HepG2 (cell line): ENCODE measurements at regions not wholly inside any gene's neighbourhood (a gene's known extent, or its start where the extent isn't known, plus 50 kb on each side); places are given as distances from the start of the nearest gene placed in this dataset.

Experiments
- ATAC-seq: fragments of 200-7000 bp; cut with Tn5 transposase; 3 replicates; pipeline ENCODE4 v1.9.1; 2020; ENCODE audit warnings: mild to moderate bottlenecking, moderate library complexity
- BruUV-seq: library from RNA; stranded (reverse); fragments of 400-500 nt; replicated peaks from 2 replicates; lab custom pipeline; 2021; lab: Mats Ljungman, UMichigan
- CTCF ChIA-PET: fragments of 300-600 bp; formaldehyde crosslinking; extraction: SDS; loops from one replicate; lab custom pipeline; 2021; ENCODE audit warnings: low total read pairs, inconsistent platforms, low intra/inter-chr PET ratio; lab: Yijun Ruan, JAX
- POLR2A ChIA-PET: fragments of 350-600 bp; sonication (Branson Sonifier 250); formaldehyde crosslinking; loops from one replicate; lab custom pipeline; 2020; ENCODE audit warnings: antibody characterized with exemption, inconsistent platforms; lab: Yijun Ruan, JAX
- DNase-seq: peaks from one replicate; pipeline ENCODE4 v3.0.0-alpha.2; 2015; ENCODE audit warnings: low spot score
- FAIRE-seq: peaks from 3 replicates; lab custom pipeline; 2011; peaks lifted over from hg19 to GRCh38; lab: Jason Lieb, UNC
- H2AFZ ChIP-seq: one replicate; pipeline ENCODE4 v1.6.1; 2011; ENCODE audit warnings: low read length, inconsistent platforms
- H3K27ac ChIP-seq: fragments of 300-600 bp; 3 replicates; pipeline ENCODE4 v1.8.0; 2011; ENCODE audit warnings: mixed run types, mild to moderate bottlenecking, mixed read lengths, low read length, inconsistent platforms; ENCODE audit not compliant: insufficient read depth; ENCODE audit errors: extremely low read length
- H3K27me3 ChIP-seq, 2 experiments: fragments of 200-600 bp in 1 of 2; 2 replicates in 1 of 2; 3 replicates in 1 of 2; pipeline versions ENCODE4 v1.6.0 to v1.8.0; 2011; ENCODE audit warnings: low read length in 2 of 2, mild to moderate bottlenecking in 2 of 2, moderate library complexity in 2 of 2, inconsistent platforms in 1 of 2; ENCODE audit not compliant: insufficient read depth in 2 of 2, control insufficient read depth in 1 of 2
- H3K36me3 ChIP-seq, 2 experiments: fragments of 200-600 bp in 1 of 2; replicated peaks in 1 of 2; 2 replicates in 1 of 2; 3 replicates in 1 of 2; pipeline versions ENCODE4 v1.5.1 to v1.8.0; 2011; ENCODE audit warnings: low read length in 2 of 2, inconsistent platforms in 1 of 2; ENCODE audit not compliant: insufficient read depth in 2 of 2, control insufficient read depth in 1 of 2
- H3K4me1 ChIP-seq: 2 replicates; pipeline ENCODE4 v1.5.1; 2012; ENCODE audit warnings: low read length, inconsistent platforms; ENCODE audit not compliant: insufficient read depth
- H3K4me2 ChIP-seq: 2 replicates; pipeline ENCODE4 v1.6.0; 2011; ENCODE audit warnings: low read depth, low read length, inconsistent platforms
- H3K4me3 ChIP-seq, 3 experiments: fragments of 200-600 bp in 1 of 3; sonication (generic), shearing (Covaris generic) in 1 of 3; replicated peaks in 1 of 3; 2 replicates each; pipeline ENCODE4 v1.5.1; 2011 to 2016; ENCODE audit warnings: low read length in 3 of 3, inconsistent platforms in 2 of 3, low read depth in 2 of 3, mild to moderate bottlenecking in 2 of 3, control low read depth in 1 of 3, mixed read lengths in 1 of 3; ENCODE audit not compliant: insufficient read depth in 1 of 3
- H3K79me2 ChIP-seq: one replicate; pipeline ENCODE4 v1.6.1; 2011; ENCODE audit warnings: low read length, inconsistent platforms; ENCODE audit not compliant: insufficient read depth
- H3K9ac ChIP-seq: 2 replicates; pipeline ENCODE4 v1.6.0; 2011; ENCODE audit warnings: mild to moderate bottlenecking, low read depth, low read length, inconsistent platforms; ENCODE audit not compliant: insufficient read depth
- H3K9me3 ChIP-seq: 2 replicates; pipeline ENCODE4 v1.5.1; 2012; ENCODE audit warnings: mild to moderate bottlenecking, low read length
- H4K20me1 ChIP-seq: 2 replicates; pipeline ENCODE4 v1.6.0; 2011; ENCODE audit warnings: inconsistent platforms, mild to moderate bottlenecking, low read length, moderate library complexity; ENCODE audit not compliant: insufficient read depth
- CBX2 ChIP-seq, 2 experiments: fragments of 200-600 bp in 1 of 2; sonication (generic); formaldehyde crosslinking in 1 of 2; IDR thresholded peaks; 2 replicates each; pipeline versions ENCODE4 v1.7.0 to v1.8.1; 2018 to 2022; ENCODE audit warnings: low read depth in 2 of 2, low read length in 1 of 2, mild to moderate bottlenecking in 1 of 2, missing genetic modification reagents in 1 of 2
- CHCHD3 ChIP-seq: sonication (generic); formaldehyde crosslinking; IDR thresholded peaks from 2 replicates; pipeline ENCODE4 v1.8.0; 2022; ENCODE audit warnings: mild to moderate bottlenecking, missing genetic modification reagents, moderate library complexity
- HCFC1 ChIP-seq: fragments of 150-350 bp; IDR thresholded peaks from 2 replicates; pipeline ENCODE4 v1.6.1; 2014; ENCODE audit warnings: low read depth, low read length
- PHF21A ChIP-seq: sonication (generic); formaldehyde crosslinking; IDR thresholded peaks from 2 replicates; pipeline ENCODE4 v1.5.0; 2020; ENCODE audit warnings: mild to moderate bottlenecking, missing genetic modification reagents
- SMAD1 ChIP-seq: sonication (generic); formaldehyde crosslinking; IDR thresholded peaks from 2 replicates; pipeline ENCODE4 v1.4.0; 2020; ENCODE audit warnings: missing genetic modification reagents, low read depth, mild to moderate bottlenecking, borderline replicate concordance
- SUZ12 ChIP-seq: fragments of 150-350 bp; IDR thresholded peaks from 2 replicates; pipeline ENCODE4 v1.6.1; 2014; ENCODE audit warnings: low read depth, low read length
- TCF7L2 ChIP-seq: IDR thresholded peaks from 2 replicates; pipeline ENCODE4 v1.6.1; 2011; ENCODE audit warnings: mild to moderate bottlenecking, low read depth, low read length, moderate library complexity
- ZBTB38 ChIP-seq: sonication (generic); formaldehyde crosslinking; IDR thresholded peaks from 2 replicates; pipeline ENCODE4 v1.5.1; 2020; ENCODE audit warnings: mild to moderate bottlenecking, missing genetic modification reagents
- ZFP90 ChIP-seq: sonication (generic); formaldehyde crosslinking; IDR thresholded peaks from 2 replicates; pipeline ENCODE4 v1.8.0; 2022; ENCODE audit warnings: missing genetic modification reagents, mild to moderate bottlenecking, inconsistent platforms, borderline replicate concordance
- ZNF354B ChIP-seq: sonication (generic); formaldehyde crosslinking; IDR thresholded peaks from 2 replicates; pipeline ENCODE4 v1.8.0; 2022; ENCODE audit warnings: mild to moderate bottlenecking, missing genetic modification reagents
- ZNF496 ChIP-seq: sonication (generic); formaldehyde crosslinking; IDR thresholded peaks from 2 replicates; pipeline ENCODE4 v1.8.1; 2023; ENCODE audit warnings: mild to moderate bottlenecking, moderate library complexity, missing genetic modification reagents; ENCODE audit not compliant: insufficient replicate concordance
- ZNF609 ChIP-seq: sonication (generic); formaldehyde crosslinking; IDR thresholded peaks from 2 replicates; pipeline ENCODE4 v1.4.0; 2020; ENCODE audit warnings: mild to moderate bottlenecking, missing genetic modification reagents, borderline replicate concordance
- WGBS: methylation state at CpG from one replicate; pipeline ENCODE4 v1.1.6; 2017; ENCODE audit warnings: low lambda C conversion rate; 5-methylcytosine and 5-hydroxymethylcytosine counted together
- in situ Hi-C: cut with HindIII; loops from 2 replicates; pipeline ENCODE4 v1.10.0; 2017; ENCODE audit warnings: low pct_unique_long_range_greater_than_20kb; ENCODE audit not compliant: extremely low pct_ligation_motif_present
- intact Hi-C: fragments of 100-400 bp; cut with micrococcal nuclease; formaldehyde crosslinking; loops from one replicate; pipeline ENCODE4 v1.10.0; 2022; ENCODE audit not compliant: unreplicated experiment
- TF ChIP-seq, protein P1 (sequence below): sonication (generic); formaldehyde crosslinking; IDR thresholded peaks from 2 replicates; pipeline ENCODE4 v1.4.0; 2020; ENCODE audit warnings: mild to moderate bottlenecking, missing genetic modification reagents

DNA sequence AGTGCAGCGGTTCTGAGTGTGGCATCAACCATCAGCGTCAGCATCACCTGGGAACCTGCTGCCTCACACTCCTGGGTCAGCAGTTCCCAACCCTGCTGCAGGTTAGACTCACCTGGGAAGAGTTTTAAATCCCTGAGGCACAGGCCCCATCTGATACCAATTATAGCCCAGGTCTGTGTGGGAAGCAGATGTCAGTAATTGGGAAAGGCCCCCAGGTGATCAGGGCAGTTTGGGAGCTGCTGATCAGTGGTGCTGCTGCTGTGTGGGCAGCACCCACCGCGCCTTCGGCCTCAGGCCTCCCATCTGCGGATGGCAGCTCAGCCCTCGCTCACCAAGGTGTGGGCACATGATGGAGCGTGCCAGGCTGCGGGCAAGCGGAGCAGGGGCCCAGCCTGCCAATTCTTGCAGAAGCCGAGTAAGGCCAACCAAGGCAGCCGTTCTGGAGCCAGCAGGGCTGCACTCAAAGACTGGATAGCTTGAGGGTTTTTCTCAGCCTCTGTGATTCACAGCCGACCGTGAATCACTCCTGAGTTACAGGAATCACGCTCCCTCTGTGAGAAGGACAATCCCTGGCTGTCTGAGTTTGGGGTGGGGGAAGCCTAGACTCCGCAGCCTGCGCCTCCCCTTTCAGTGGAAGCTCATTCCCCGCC, 155.6 kb upstream of the SFSWAP start (continued):
- TF ChIP-seq CBX2 (IDR thresholded peaks at IDR 0.05; ENCODE audit: low read depth, low read length) (no peak), CBX2 (CRISPR knock-in tag; IDR thresholded peaks at IDR 0.05; ENCODE audit: low read depth) (no peak), CHCHD3 (CRISPR knock-in tag) (no peak), ZNF354B (CRISPR knock-in tag) (no peak), SUZ12 (no peak), ZNF609 (CRISPR knock-in tag) (no peak), PHF21A (CRISPR knock-in tag) (no peak), TCF7L2 (no peak), HCFC1 (no peak)

- peaks cover 4 to 61% of the 10 kb centered on the region in 2 experiments; a peak in 4 of 5 replicates for H3K27me3 ChIP-seq
- 0% methylated on average over 1 of the region's 13 CpGs for WGBS
- BruUV-seq, result no TSS peak
- ChIA-PET POLR2A (no interaction called here), CTCF (no interaction called here)
- H3K4me3 ChIP-seq, result no peak overlapping the region
- intact Hi-C loops, result no loop called here
- DNase-seq, result no peak
- H3K9me3 ChIP-seq, result no peaks in the 10 kb centered on the region
- no peaks in the 10 kb centered on the region for H3K79me2 ChIP-seq
- in situ Hi-C loops, result no loop called here
- no peak overlapping the region for H3K27ac ChIP-seq
- no peak overlapping the region for H3K9ac ChIP-seq
- no peaks in the 10 kb centered on the region for H4K20me1 ChIP-seq
- ATAC-seq, result no peak
- H2AFZ ChIP-seq, result no peak overlapping the region
- no peak overlapping the region for H3K4me2 ChIP-seq
- no peaks in the 10 kb centered on the region for H3K36me3 ChIP-seq
- no peak for FAIRE-seq
- H3K4me1 ChIP-seq, result no peaks in the 10 kb centered on the region
- no peak for TF ChIP-seq ZNF496
- TF ChIP-seq SMAD1 (CRISPR knock-in tag), result no peak
- no peak for TF ChIP-seq ZBTB38
- TF ChIP-seq ZFP90 (CRISPR knock-in tag), result no peak
- TF ChIP-seq, protein P1, sequence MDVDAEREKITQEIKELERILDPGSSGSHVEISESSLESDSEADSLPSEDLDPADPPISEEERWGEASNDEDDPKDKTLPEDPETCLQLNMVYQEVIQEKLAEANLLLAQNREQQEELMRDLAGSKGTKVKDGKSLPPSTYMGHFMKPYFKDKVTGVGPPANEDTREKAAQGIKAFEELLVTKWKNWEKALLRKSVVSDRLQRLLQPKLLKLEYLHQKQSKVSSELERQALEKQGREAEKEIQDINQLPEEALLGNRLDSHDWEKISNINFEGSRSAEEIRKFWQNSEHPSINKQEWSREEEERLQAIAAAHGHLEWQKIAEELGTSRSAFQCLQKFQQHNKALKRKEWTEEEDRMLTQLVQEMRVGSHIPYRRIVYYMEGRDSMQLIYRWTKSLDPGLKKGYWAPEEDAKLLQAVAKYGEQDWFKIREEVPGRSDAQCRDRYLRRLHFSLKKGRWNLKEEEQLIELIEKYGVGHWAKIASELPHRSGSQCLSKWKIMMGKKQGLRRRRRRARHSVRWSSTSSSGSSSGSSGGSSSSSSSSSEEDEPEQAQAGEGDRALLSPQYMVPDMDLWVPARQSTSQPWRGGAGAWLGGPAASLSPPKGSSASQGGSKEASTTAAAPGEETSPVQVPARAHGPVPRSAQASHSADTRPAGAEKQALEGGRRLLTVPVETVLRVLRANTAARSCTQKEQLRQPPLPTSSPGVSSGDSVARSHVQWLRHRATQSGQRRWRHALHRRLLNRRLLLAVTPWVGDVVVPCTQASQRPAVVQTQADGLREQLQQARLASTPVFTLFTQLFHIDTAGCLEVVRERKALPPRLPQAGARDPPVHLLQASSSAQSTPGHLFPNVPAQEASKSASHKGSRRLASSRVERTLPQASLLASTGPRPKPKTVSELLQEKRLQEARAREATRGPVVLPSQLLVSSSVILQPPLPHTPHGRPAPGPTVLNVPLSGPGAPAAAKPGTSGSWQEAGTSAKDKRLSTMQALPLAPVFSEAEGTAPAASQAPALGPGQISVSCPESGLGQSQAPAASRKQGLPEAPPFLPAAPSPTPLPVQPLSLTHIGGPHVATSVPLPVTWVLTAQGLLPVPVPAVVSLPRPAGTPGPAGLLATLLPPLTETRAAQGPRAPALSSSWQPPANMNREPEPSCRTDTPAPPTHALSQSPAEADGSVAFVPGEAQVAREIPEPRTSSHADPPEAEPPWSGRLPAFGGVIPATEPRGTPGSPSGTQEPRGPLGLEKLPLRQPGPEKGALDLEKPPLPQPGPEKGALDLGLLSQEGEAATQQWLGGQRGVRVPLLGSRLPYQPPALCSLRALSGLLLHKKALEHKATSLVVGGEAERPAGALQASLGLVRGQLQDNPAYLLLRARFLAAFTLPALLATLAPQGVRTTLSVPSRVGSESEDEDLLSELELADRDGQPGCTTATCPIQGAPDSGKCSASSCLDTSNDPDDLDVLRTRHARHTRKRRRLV, result no peak
Observed at GRCh38 chr12:131555866-131556265, 155.0 kb upstream of the SFSWAP start.
